Left lobe of liver (tissue), 2 donors: ENCODE measurements at regions not wholly inside any gene's neighbourhood (a gene's known extent, or its start where the extent isn't known, plus 50 kb on each side); places are given as distances from the start of the nearest gene placed in this dataset.

Experiments used
- ATAC-seq: fragments of 200-7000 bp; cut with Tn5 transposase; one replicate; pipeline ENCODE4 v1.9.1; 2020; ENCODE audit warnings: mild to moderate bottlenecking, moderate library complexity
- DNase-seq: peaks from one replicate; pipeline ENCODE4 v3.0.0-alpha.2; 2020; ENCODE audit warnings: low spot score
- donor health status: DM: no; HTN: no; CAD: no; lungs with moderate emphysema.
- donor health status: DM: no; HTN: yes; CAD: no.

GRCh38 chr2:219878516-219878915 is 251.1 kb downstream of the SLC4A3 start:
- ATAC-seq (no peak), DNase-seq (no peak)

DNA sequence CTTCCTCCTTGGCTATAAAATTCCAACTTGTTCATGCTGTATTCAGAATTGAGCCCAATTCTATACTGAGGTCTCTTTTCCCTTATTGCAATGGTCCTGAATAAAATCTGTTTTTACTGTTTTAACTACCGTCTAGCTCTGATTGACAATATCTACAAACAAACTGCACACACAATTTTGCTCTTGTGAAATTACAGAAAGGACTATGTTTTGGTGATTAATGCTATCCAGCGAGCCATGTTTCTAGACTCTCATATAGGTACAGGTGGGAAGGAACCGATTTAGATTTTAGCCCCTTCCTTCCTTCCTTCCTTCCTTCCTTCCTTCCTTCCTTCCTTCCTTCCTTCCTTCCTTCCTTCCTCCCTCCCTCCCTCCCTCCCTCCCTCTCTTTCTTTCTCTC is 254.4 kb downstream of the SLC4A3 start:
- DNase-seq, result no peak
- no peak for ATAC-seq

DNA sequence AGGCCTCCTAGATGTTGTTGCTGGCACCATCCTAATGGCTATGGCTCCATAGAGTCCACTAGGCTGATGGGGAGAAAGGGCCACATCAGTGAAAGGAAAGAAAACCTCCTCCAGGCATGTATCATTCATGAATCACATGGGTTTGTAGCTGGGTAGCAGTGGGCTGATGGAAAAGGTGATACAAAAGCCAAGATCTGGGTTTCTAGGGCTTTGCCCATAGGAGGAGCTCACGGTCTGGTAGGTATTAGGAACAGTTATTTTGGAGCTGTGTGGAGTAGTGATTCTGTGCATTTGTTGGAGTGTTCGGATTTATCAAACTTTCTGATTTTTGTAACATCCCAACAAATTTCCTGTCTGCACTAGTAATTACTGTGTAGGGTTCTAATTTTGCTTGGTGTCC is 259.2 kb downstream of the SLC4A3 start:
- ATAC-seq (no peak), DNase-seq (no peak)

- ATAC-seq, result no peak
- no peak for DNase-seq
Observed at GRCh38 chr2:219887870-219888269, 260.4 kb downstream of the SLC4A3 start.

- DNase-seq (no peak), ATAC-seq (no peak)
Observed at GRCh38 chr2:219893541-219893940, 266.1 kb downstream of the SLC4A3 start.

GRCh38 chr2:219897456-219897855 is 270.0 kb downstream of the SLC4A3 start:
- ATAC-seq, result no peak
- no peak for DNase-seq

GRCh38 chr2:219901155-219901554 is 273.7 kb downstream of the SLC4A3 start:
- ATAC-seq, result no peak

GRCh38 chr2:219902891-219903552 is 275.6 kb downstream of the SLC4A3 start:
- DNase-seq, result no peak
- ATAC-seq, result no peak

More at GRCh38 chr2:219901155-219901554, 273.7 kb downstream of the SLC4A3 start:
- no peak for DNase-seq

GRCh38 chr2:219905640-219906039 is 278.2 kb downstream of the SLC4A3 start:
- DNase-seq (no peak), ATAC-seq (no peak)

DNA sequence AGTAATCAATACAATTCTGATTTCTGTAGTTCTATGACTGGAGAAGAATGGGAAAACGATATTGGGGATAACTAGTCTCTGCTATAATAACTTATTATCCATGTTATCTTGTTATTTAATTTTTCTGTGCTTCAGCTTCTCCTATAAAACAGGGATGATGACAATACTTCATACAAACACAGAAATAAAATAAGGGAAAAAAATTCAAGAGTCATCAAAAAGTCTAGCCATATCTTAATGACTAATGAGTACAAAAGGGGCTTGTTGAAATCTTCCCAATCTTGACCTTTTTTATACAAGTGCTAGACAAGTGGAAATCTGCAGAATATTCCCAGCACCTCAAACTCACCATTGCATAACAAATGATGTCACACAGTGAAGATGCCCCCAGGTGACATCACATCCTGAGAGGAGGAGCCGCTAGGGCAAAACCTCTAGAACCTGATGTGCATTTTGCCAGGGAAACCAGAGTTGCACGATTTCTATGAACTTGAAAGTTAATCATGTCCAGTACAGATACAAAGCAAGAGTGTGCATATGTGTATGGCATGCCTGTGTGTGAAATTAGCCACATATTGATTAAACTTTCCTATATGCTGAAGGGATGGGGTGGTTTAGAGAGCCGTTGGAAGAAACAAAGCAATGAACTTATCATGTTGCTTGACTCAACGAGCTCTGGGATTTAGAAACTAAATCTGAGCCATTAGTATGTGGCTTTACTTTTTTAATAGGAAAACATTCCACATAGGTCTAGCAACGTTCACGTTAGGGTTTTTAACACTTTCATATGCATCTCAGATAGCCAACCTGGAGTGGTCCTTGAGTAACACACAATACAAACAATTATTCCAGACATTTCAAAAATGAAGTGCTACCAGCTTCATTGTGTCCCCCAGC is 278.9 kb downstream of the SLC4A3 start:
- no peak for ATAC-seq
- no peak for DNase-seq

DNA sequence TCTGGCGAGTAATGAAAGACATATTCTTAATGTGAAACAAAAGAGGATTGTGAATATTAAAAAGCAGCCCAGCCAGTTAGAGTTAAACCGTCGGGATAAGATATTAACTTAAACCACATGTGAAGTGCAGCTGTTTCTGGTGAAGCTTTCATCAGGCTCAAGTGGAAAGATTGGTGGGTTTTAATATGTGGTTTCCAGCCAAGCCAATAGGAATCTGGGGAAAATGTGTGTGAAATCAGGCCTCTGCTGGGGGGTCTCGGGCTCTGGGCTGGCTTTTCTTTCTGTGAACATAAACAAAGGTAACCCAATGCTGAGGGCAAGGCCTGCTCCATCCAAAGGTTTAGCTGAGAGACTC is 279.6 kb downstream of the SLC4A3 start:
- ATAC-seq, result no peak
- DNase-seq, result no peak

DNA sequence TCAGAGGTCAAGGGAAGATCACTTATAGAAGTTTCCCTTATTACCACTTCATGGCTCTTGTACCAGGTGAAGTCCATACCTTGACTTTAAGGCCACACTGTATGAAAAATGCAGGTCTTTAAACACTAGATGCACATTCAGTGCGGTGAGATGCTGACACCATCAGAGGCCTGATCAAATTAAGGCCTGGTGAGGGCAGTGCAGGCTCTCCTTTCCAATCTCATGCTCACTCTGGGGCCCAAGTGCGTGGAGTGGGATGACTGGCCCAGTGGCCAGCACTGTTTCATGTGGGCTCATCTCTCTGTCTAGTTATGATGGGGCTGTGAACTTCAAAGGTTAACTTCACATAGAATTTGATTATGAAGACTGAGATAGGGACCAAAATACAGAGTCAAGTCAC is 281.1 kb downstream of the SLC4A3 start:
- ATAC-seq, result no peak
- DNase-seq, result no peak

DNA sequence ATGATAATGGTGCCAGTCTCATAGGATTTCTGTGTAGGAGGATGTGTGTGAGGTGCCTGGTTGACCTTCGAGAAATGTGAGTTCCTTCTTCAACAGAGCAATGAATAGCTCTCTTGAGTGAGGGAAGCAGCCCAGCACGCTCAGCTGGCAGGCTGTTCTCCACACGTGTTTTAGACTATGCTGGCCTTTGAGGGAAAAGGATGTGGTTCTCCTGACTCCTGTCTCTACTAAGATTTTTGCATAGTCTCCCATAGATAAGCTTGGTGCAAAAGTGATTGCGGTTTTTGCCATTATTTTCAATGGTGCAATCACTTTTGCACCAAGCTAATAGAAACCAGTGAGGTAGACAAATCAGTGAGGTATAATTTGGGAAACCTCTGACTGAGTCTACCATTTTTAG is 284.1 kb downstream of the SLC4A3 start:
- ATAC-seq (no peak), DNase-seq (no peak)

DNA sequence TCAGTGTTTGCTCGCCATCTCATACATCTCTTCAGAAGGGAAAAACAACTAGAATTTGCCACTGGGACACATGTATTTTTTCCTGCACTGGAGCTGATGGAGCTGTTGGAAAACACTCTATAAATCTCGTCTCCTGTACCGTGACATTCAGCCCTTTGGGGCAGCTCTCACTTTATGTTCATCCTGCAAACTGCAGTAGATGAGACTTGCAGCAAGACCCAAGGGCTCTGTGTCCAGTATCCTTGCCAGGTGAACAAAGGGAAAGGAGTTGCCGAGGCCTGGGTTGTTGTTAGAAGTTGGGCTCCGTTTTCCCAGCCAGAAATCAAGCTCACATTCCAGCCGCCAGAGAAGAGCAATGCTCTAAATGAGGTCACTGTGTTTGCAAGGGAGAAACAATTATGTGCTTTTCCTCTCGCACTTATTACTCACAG is 285.1 kb downstream of the SLC4A3 start:
- ATAC-seq (no peak), DNase-seq (no peak)

DNA sequence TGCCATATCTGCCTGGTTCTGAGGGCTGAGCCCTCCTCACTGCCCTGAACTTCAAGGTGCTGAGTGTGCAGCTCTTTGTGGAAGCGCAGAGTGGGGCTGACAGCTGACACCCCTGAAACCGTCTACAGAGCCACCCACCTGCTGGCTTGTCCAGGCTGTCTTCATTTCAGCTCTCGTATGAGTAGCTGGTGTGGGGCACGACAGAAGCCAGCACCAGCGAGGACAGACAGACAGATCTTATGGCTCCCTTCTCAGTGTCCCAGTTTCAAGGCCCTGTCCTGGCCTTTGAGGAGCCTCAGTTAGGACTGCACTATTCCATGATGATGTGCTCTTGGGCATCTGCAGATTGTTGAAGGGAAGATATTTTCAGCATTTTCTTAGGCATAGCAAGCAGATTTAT is 287.1 kb downstream of the SLC4A3 start:
- DNase-seq (no peak), ATAC-seq (no peak)

DNA sequence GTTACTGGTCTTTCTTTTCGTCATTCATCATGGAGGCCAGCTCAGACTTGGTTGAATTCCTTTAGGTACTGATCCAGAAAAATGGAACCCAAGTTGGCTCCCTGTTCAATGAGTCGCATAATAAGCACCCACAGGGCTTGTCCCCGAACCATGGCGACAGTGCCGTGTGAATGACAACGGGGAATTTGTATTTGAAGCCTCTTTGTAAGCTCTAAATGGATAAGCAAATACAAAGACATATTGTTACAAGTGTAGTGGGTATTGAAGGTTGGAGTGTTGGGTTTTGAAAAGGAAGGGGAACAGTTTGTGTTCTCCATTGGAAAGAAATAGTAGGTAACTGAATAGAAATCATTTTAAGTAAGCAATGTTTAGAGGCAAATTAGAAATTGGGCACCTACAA is 288.9 kb downstream of the SLC4A3 start:
- ATAC-seq (no peak), DNase-seq (no peak)

DNA sequence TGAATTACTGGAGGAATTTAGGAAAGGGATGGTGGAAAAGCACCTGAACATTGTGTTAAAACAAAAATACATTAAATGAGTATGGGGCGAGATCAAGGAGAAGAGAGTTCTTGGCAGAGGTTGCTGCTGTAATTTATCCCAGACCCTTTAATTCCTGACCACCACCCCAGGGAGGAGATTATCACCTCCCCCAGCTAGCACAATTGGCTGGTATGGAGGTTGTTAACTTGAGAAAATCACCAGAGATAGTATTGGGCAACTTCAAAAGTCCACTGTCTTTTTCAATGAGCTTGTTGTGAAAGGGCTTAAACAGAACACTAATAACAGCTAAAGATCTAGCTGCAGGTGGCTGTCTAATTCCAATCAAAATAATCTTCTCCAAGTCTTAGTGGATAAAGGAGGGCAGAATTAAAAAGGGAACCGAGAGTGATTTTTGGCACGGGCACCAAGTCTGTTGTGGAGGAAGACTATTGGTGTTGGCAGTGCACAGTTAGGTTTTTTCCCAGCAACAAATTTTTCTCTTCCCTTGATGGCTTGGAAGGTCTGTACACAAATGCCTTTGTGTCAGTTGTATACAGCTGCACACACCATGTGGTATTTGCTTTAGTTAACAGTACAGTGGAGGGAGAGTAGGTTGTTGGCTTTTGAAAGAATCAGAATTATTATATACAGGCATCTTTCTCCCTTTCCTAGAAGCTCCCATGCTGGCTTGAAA is 289.5 kb downstream of the SLC4A3 start:
- no peak for DNase-seq
- ATAC-seq, result no peak

DNA sequence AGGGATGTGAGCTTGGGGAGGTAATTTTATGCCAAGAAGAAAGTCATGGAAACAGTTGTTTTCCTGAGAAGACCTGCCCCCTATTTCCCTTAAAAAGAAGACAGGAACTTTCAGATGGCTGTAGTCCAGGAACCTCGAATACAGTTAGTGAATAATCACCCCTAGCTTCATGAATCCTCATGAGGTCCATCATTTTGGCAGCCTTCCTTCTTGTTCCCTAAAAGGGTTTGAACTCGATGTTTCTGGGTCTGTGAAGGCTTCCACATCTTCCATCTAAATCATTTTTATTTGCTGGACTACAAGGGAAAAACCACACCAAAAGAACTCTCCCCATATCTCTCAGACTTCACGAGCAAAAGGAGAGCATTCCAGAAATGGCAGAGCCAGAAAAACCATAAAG is 290.8 kb downstream of the SLC4A3 start:
- no peak for DNase-seq
- ATAC-seq, result no peak

GRCh38 chr2:219918944-219919343 is 291.5 kb downstream of the SLC4A3 start:
- DNase-seq (no peak), ATAC-seq (no peak)

DNA sequence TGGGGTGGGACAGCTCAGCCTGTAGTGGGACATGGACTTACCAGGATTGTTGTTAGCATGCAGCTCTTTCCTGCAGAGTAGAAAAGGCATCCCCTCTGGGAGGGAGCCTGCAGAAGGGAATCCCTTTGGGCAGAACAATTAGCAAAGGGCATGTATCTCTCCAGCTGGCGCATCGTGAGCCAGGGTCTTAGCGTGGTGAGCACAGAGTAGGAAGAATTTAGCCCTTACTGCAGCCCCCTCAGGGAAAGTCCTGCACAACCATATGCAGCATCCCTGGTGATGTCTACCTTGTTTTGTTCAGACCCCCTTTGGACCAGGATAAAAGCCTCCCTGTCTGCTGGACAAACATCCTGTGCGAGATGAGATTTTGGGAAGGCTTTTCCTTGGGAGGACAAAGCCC is 292.1 kb downstream of the SLC4A3 start:
- no peak for DNase-seq
- ATAC-seq, result no peak

GRCh38 chr2:219929835-219930234 is 302.4 kb downstream of the SLC4A3 start:
- ATAC-seq (no peak), DNase-seq (no peak)

GRCh38 chr2:219939647-219940046 is 312.2 kb downstream of the SLC4A3 start:
- ATAC-seq (no peak), DNase-seq (no peak)
